MM.1S (cell line): ENCODE measurements at regions not wholly inside any gene's neighbourhood (a gene's known extent, or its start where the extent isn't known, plus 50 kb on each side); places are given as distances from the start of the nearest gene placed in this dataset.

Source experiments
- DNase-seq: peaks from one replicate; pipeline ENCODE4 v3.0.0-alpha.2; 2015
- H2AFZ ChIP-seq: fragments of 300-600 bp; sonication (generic); 2 replicates; pipeline ENCODE4 v1.6.0; 2016; ENCODE audit warnings: antibody characterized with exemption, low read length
- H3F3A ChIP-seq: fragments of 300-600 bp; sonication (generic); 2 replicates; pipeline ENCODE4 v1.6.1; 2016; ENCODE audit warnings: mild to moderate bottlenecking, antibody characterized with exemption, low read length, moderate library complexity, mixed read lengths; ENCODE audit not compliant: insufficient read depth
- H3K27ac ChIP-seq: fragments of 300-600 bp; sonication (generic); 2 replicates; pipeline ENCODE4 v1.5.1; 2016; ENCODE audit warnings: mild to moderate bottlenecking, low read length
- H3K27me3 ChIP-seq: fragments of 300-600 bp; sonication (generic); replicated peaks from 2 replicates; pipeline ENCODE4 v1.6.0; 2016; ENCODE audit warnings: low read length; ENCODE audit not compliant: insufficient read depth
- H3K36me3 ChIP-seq: fragments of 300-600 bp; sonication (generic); replicated peaks from 2 replicates; pipeline ENCODE4 v1.6.1; 2016; ENCODE audit warnings: mild to moderate bottlenecking, low read length, mixed read lengths; ENCODE audit not compliant: insufficient read depth
- H3K4me1 ChIP-seq: fragments of 300-600 bp; sonication (generic); 2 replicates; pipeline ENCODE4 v1.6.1; 2016; ENCODE audit warnings: low read length, mixed read lengths
- H3K4me2 ChIP-seq: fragments of 300-600 bp; sonication (generic); 2 replicates; pipeline ENCODE4 v1.6.0; 2016; ENCODE audit warnings: low read depth, low read length
- H3K4me3 ChIP-seq: fragments of 300-600 bp; sonication (generic); 2 replicates; pipeline ENCODE4 v1.5.1; 2016; ENCODE audit warnings: low read length, mixed read lengths
- H3K79me2 ChIP-seq: fragments of 300-600 bp; sonication (generic); 2 replicates; pipeline ENCODE4 v1.6.1; 2016; ENCODE audit warnings: mixed run types, low read length, mixed read lengths
- H3K9ac ChIP-seq: fragments of 300-600 bp; sonication (generic); 2 replicates; pipeline ENCODE4 v1.6.1; 2016; ENCODE audit warnings: low read length, mixed read lengths
- H3K9me2 ChIP-seq: fragments of 300-600 bp; sonication (generic); replicated peaks from 2 replicates; pipeline ENCODE4 v1.6.1; 2016; ENCODE audit warnings: mild to moderate bottlenecking, low read length, mixed read lengths; ENCODE audit not compliant: insufficient read depth
- H3K9me3 ChIP-seq: fragments of 300-600 bp; sonication (generic); replicated peaks from 2 replicates; pipeline ENCODE4 v1.6.1; 2016; ENCODE audit warnings: mild to moderate bottlenecking, low read length, mixed read lengths; ENCODE audit not compliant: insufficient read depth
- H4K20me1 ChIP-seq: fragments of 300-600 bp; sonication (generic); 2 replicates; pipeline ENCODE4 v1.6.1; 2016; ENCODE audit warnings: mild to moderate bottlenecking, low read length, moderate library complexity, mixed read lengths; ENCODE audit not compliant: insufficient read depth
- EZH2 ChIP-seq: fragments of 300-600 bp; sonication (generic); optimal IDR thresholded peaks from 2 replicates; pipeline ENCODE3; 2017; ENCODE audit warnings: low read depth, mild to moderate bottlenecking, antibody characterized with exemption, low read length, mixed read lengths
- EZH2phosphoT487 ChIP-seq: fragments of 300-600 bp; sonication (generic); IDR thresholded peaks from 2 replicates; pipeline ENCODE4 v1.6.1; 2018; ENCODE audit warnings: antibody characterized with exemption, low read length
- TF ChIP-seq, protein P1 (sequence below): fragments of 300-600 bp; sonication (generic); IDR thresholded peaks from 2 replicates; pipeline ENCODE4 v1.5.1; 2016; ENCODE audit warnings: antibody characterized with exemption, low read length, mixed read lengths

- Histone ChIP-seq H3K27ac (no peak overlapping the region), H3K9me2 (no peaks in the 10 kb centered on the region), H3K9me3 (no peaks in the 10 kb centered on the region), H3K27me3 (no peaks in the 10 kb centered on the region), H3K79me2 (no peaks in the 10 kb centered on the region), H2AFZ (no peak overlapping the region), H3K9ac (no peak overlapping the region), H3F3A (no peaks in the 10 kb centered on the region), H3K4me2 (no peak overlapping the region), H3K36me3 (no peaks in the 10 kb centered on the region), H3K4me3 (no peak overlapping the region), H4K20me1 (no peaks in the 10 kb centered on the region), H3K4me1 (no peaks in the 10 kb centered on the region)
- DNase-seq, result no peak
- TF ChIP-seq EZH2phosphoT487, result no peak
Measured at GRCh38 chr2:101596333-101596732, 101.2 kb upstream of the MAP4K4 start.

GRCh38 chr2:101587251-101587650, 110.3 kb upstream of the MAP4K4 start:
- H3K36me3 ChIP-seq, result no peaks in the 10 kb centered on the region
- H3K79me2 ChIP-seq, result no peaks in the 10 kb centered on the region
- no peak overlapping the region for H2AFZ ChIP-seq
- H3K9me2 ChIP-seq, result no peaks in the 10 kb centered on the region
- no peaks in the 10 kb centered on the region for H3K9me3 ChIP-seq
- no peaks in the 10 kb centered on the region for H3F3A ChIP-seq
- H3K27ac ChIP-seq, result no peak overlapping the region
- H4K20me1 ChIP-seq, result no peaks in the 10 kb centered on the region
- H3K4me3 ChIP-seq, result no peak overlapping the region
- H3K4me1 ChIP-seq, result no peaks in the 10 kb centered on the region
- DNase-seq, result no peak
- no peaks in the 10 kb centered on the region for H3K27me3 ChIP-seq
- H3K4me2 ChIP-seq, result no peak overlapping the region
- TF ChIP-seq EZH2 (no peak), EZH2phosphoT487 (no peak)
- TF ChIP-seq, protein P1, sequence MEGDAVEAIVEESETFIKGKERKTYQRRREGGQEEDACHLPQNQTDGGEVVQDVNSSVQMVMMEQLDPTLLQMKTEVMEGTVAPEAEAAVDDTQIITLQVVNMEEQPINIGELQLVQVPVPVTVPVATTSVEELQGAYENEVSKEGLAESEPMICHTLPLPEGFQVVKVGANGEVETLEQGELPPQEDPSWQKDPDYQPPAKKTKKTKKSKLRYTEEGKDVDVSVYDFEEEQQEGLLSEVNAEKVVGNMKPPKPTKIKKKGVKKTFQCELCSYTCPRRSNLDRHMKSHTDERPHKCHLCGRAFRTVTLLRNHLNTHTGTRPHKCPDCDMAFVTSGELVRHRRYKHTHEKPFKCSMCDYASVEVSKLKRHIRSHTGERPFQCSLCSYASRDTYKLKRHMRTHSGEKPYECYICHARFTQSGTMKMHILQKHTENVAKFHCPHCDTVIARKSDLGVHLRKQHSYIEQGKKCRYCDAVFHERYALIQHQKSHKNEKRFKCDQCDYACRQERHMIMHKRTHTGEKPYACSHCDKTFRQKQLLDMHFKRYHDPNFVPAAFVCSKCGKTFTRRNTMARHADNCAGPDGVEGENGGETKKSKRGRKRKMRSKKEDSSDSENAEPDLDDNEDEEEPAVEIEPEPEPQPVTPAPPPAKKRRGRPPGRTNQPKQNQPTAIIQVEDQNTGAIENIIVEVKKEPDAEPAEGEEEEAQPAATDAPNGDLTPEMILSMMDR, result no peak
- no peak overlapping the region for H3K9ac ChIP-seq

DNA sequence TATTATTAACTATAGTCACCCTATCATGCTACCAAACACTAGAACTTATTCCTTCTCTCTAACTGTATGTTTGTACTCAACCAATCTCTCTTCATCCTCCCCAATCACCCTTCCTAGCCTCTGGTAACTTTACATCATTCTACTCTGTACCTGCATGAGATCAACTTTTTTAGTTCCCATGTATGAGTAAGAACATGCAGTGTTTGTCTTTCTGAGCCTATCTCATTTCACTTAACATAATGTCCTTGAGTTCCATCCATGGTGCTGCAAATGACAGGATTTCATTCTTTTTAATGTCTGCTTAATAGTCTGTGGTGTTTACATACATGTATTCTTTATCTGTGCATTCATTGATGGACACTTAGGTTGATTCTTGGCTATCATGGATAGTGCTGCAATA, 108.9 kb upstream of the RFX8 start:
- H3K27me3 ChIP-seq, result no peaks in the 10 kb centered on the region
- no peaks in the 10 kb centered on the region for H3K9me2 ChIP-seq
- no peak overlapping the region for H3K9ac ChIP-seq
- no peak overlapping the region for H2AFZ ChIP-seq
- no peak overlapping the region for H3K27ac ChIP-seq
- H3F3A ChIP-seq, result no peaks in the 10 kb centered on the region
- no peaks in the 10 kb centered on the region for H3K4me1 ChIP-seq
- H3K4me3 ChIP-seq, result no peak overlapping the region
- H3K79me2 ChIP-seq, result no peaks in the 10 kb centered on the region
- no peaks in the 10 kb centered on the region for H3K36me3 ChIP-seq
- H3K9me3 ChIP-seq, result no peaks in the 10 kb centered on the region
- DNase-seq, result no peak
- H3K4me2 ChIP-seq, result no peak overlapping the region
- no peaks in the 10 kb centered on the region for H4K20me1 ChIP-seq
- TF ChIP-seq, protein P1, result no peak
- TF ChIP-seq EZH2, result no peak
- TF ChIP-seq EZH2phosphoT487, result no peak

GRCh38 chr2:101581675-101582299, 106.9 kb upstream of the RFX8 start:
- H2AFZ ChIP-seq, result no peak overlapping the region

More at GRCh38 chr2:101581675-101582299, 106.9 kb upstream of the RFX8 start:
- H3K27ac ChIP-seq, result no peak overlapping the region
- no peaks in the 10 kb centered on the region for H3K79me2 ChIP-seq
- no peaks in the 10 kb centered on the region for H3K4me1 ChIP-seq
- H3K9me2 ChIP-seq, result no peaks in the 10 kb centered on the region
- no peaks in the 10 kb centered on the region for H3F3A ChIP-seq
- H3K9ac ChIP-seq, result no peak overlapping the region
- H3K4me3 ChIP-seq, result no peak overlapping the region
- H3K27me3 ChIP-seq, result no peaks in the 10 kb centered on the region
- DNase-seq, result no peak
- TF ChIP-seq, protein P1, result no peak
- TF ChIP-seq EZH2 (no peak), EZH2phosphoT487 (no peak)
- no peaks in the 10 kb centered on the region for H3K36me3 ChIP-seq
- H3K9me3 ChIP-seq, result no peaks in the 10 kb centered on the region; the same call in 1 of the 2 replicates
- no peaks in the 10 kb centered on the region for H4K20me1 ChIP-seq
- H3K4me2 ChIP-seq, result no peak overlapping the region
